ENCODE measurements at regions not wholly inside any gene's neighbourhood (a gene's known extent, or its start where the extent isn't known, plus 50 kb on each side); places are given as distances from the start of the nearest gene placed in this dataset.
A peak's percentile ranks its signal among the peaks of the same experiment; 100 is the strongest.

GRCh38 chr14:30381861-30382480 lies 177.0 kb upstream of the G2E3 start:
- peaks cover 13% of the 10 kb centered on the region for H3K27me3 ChIP-seq (replicated peaks; ENCODE audit: insufficient read depth)
- TF ChIP-seq EZH2phosphoT487 (IDR thresholded peaks at IDR 0.05; ENCODE audit: insufficient read depth, low read depth), result no peak
- TF ChIP-seq EZH2 (IDR thresholded peaks at IDR 0.05; ENCODE audit: insufficient read depth, poor library complexity, severe bottlenecking), result no peak
- in situ Hi-C loops (cut with MboI), result no loop called here
- H3K9ac ChIP-seq, result no peak overlapping the region
- H3K4me1 ChIP-seq (ENCODE audit: insufficient read depth), result no peaks in the 10 kb centered on the region
- H3K36me3 ChIP-seq (ENCODE audit: low read depth), result no peaks in the 10 kb centered on the region
- H3K9me3 ChIP-seq (ENCODE audit: low read depth), result no peaks in the 10 kb centered on the region
- no peak overlapping the region for H3K27ac ChIP-seq
- 34 to 35% methylated on average over 2 of the region's 2 CpGs for WGBS, 2 experiments (ENCODE audit: low coverage in 1 of 2, low lambda C conversion rate in 2 of 2, missing lambda C conversion rate in 2 of 2)
- H3K4me2 ChIP-seq (ENCODE audit: unreplicated experiment), result no peak overlapping the region
- DNase-seq, result no peak
- no peak overlapping the region for H3K4me3 ChIP-seq
- H3F3A ChIP-seq (ENCODE audit: insufficient read depth), result no peaks in the 10 kb centered on the region
- no peaks in the 10 kb centered on the region for H4K20me1 ChIP-seq (ENCODE audit: insufficient read depth)
- H3K79me2 ChIP-seq (ENCODE audit: insufficient read depth), result no peaks in the 10 kb centered on the region
- no peaks in the 10 kb centered on the region for H3K9me2 ChIP-seq (ENCODE audit: insufficient read depth)
- no peak overlapping the region for H2AFZ ChIP-seq

DNA sequence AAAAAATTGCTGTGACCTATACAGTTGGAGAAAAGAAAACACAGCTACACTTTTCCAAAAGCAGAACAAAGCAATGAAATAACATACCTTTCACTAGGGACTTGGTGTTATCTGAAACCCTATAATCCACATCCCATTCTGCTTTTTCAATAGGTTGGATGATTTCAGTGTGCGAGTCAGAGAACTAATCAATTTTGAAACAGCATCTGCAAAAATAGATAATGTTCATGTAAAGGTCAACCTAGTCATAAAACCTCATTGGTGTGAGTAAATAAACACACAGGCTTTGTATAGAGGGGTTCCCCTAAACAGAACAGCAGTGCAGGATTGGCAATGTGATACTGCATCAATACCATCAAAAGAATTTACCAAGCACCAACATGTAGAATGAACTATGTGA lies 173.0 kb upstream of the G2E3 start:
- Histone ChIP-seq H2AFZ (no peak overlapping the region), H3K27me3 (replicated peaks; ENCODE audit: insufficient read depth) (peaks cover 6% of the 10 kb centered on the region), H3K9ac (no peak overlapping the region), H3K4me1 (ENCODE audit: insufficient read depth) (no peaks in the 10 kb centered on the region), H3K4me3 (no peak overlapping the region), H3K79me2 (ENCODE audit: insufficient read depth) (no peaks in the 10 kb centered on the region), H3K9me3 (ENCODE audit: low read depth) (no peaks in the 10 kb centered on the region), H3K36me3 (ENCODE audit: low read depth) (no peaks in the 10 kb centered on the region), H3F3A (ENCODE audit: insufficient read depth) (no peaks in the 10 kb centered on the region), H3K27ac (no peak overlapping the region), H4K20me1 (ENCODE audit: insufficient read depth) (no peaks in the 10 kb centered on the region), H3K9me2 (ENCODE audit: insufficient read depth) (no peaks in the 10 kb centered on the region), H3K4me2 (ENCODE audit: unreplicated experiment) (no peak overlapping the region)
- TF ChIP-seq EZH2 (IDR thresholded peaks at IDR 0.05; ENCODE audit: insufficient read depth, poor library complexity, severe bottlenecking), result no peak
- no peak for TF ChIP-seq EZH2phosphoT487 (IDR thresholded peaks at IDR 0.05; ENCODE audit: insufficient read depth, low read depth)
- in situ Hi-C loops (cut with MboI), result no loop called here
- DNase-seq, result no peak
- 42 to 66% methylated on average over 1 of the region's 1 CpG for WGBS, 2 experiments (ENCODE audit: low coverage in 1 of 2, low lambda C conversion rate in 2 of 2, missing lambda C conversion rate in 2 of 2)

DNA sequence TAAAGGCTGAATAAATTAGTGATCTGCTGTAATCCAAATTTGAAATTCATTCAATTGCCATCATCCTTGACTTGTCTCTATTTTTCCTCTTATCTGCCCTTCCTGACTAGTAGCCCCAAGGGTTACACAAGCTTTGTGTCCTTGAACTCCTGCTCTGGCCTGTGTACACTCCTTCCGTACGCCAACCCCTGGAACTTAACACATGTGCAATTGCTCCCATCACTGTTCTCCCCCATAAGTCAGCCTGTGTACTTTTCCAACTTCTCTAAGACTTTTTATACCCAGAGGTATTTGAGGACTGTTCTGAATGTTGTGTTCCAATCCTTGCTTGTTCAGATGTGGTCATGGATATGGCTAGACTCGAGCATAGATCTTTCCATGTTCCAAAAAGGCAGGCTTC lies 171.1 kb upstream of the G2E3 start:
- Histone ChIP-seq H3F3A (ENCODE audit: insufficient read depth) (no peaks in the 10 kb centered on the region), H4K20me1 (ENCODE audit: insufficient read depth) (no peaks in the 10 kb centered on the region), H3K27me3 (replicated peaks; ENCODE audit: insufficient read depth) (peaks cover 17% of the 10 kb centered on the region), H2AFZ (no peak overlapping the region), H3K9ac (no peak overlapping the region), H3K4me2 (ENCODE audit: unreplicated experiment) (no peak overlapping the region), H3K9me2 (ENCODE audit: insufficient read depth) (no peaks in the 10 kb centered on the region), H3K4me1 (ENCODE audit: insufficient read depth) (no peaks in the 10 kb centered on the region), H3K4me3 (no peak overlapping the region), H3K36me3 (ENCODE audit: low read depth) (no peaks in the 10 kb centered on the region), H3K27ac (no peak overlapping the region), H3K9me3 (ENCODE audit: low read depth) (no peaks in the 10 kb centered on the region), H3K79me2 (ENCODE audit: insufficient read depth) (no peaks in the 10 kb centered on the region)
- TF ChIP-seq EZH2 (IDR thresholded peaks at IDR 0.05; ENCODE audit: insufficient read depth, poor library complexity, severe bottlenecking), result no peak
- TF ChIP-seq EZH2phosphoT487 (IDR thresholded peaks at IDR 0.05; ENCODE audit: insufficient read depth, low read depth), result no peak
- no peak for DNase-seq
- WGBS, 2 experiments (ENCODE audit: low coverage in 1 of 2, low lambda C conversion rate in 2 of 2, missing lambda C conversion rate in 2 of 2), result 33 to 44% methylated on average over 3 of the region's 3 CpGs
- in situ Hi-C loops (cut with MboI), result no loop called here

DNA sequence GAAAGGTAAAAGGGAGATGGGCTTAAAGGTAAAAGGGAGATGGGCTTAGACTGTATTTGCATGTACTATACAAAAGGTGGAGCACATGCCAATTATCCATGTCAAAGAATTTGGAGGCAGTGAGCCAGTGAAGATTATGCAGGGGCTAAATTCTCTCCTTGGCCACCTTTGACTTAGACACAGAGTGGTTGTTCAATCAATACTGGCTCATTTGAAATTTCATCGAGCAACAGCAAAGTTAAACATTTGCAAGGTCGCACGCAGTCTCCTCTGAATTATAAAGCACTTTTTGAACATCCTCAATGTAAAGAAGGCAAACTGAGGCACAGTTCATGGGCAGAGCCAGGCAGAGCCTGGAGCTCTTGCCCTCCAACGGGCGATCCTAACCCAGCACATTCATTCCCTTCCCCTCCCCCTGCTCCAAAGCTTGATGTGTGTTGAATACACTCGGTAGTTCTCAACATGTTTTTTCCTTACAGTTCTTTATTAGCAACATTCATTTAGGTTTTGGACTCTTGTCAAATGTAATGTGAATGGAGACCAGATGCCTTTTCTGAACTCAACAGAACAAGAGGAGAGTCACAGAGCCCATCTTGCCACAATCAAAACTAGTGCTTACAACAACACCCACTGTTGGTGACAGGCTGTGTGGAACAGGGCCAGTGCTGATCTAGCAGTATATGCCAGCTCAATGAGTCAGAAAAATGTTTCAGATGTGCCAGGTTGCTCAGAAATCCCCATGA lies 169.7 kb upstream of the G2E3 start:
- Histone ChIP-seq H3K4me1 (ENCODE audit: insufficient read depth) (no peaks in the 10 kb centered on the region), H3K27ac (no peak overlapping the region), H4K20me1 (ENCODE audit: insufficient read depth) (no peaks in the 10 kb centered on the region), H3K9me2 (ENCODE audit: insufficient read depth) (no peaks in the 10 kb centered on the region), H3K9me3 (ENCODE audit: low read depth) (no peaks in the 10 kb centered on the region), H3K36me3 (ENCODE audit: low read depth) (no peaks in the 10 kb centered on the region), H3K27me3 (replicated peaks; ENCODE audit: insufficient read depth) (peaks cover 17% of the 10 kb centered on the region), H3F3A (ENCODE audit: insufficient read depth) (no peaks in the 10 kb centered on the region), H2AFZ (no peak overlapping the region), H3K79me2 (ENCODE audit: insufficient read depth) (no peaks in the 10 kb centered on the region), H3K4me3 (no peak overlapping the region), H3K4me2 (ENCODE audit: unreplicated experiment) (no peak overlapping the region), H3K9ac (no peak overlapping the region)
- in situ Hi-C loops (cut with MboI), result no loop called here
- WGBS, 2 experiments (ENCODE audit: low coverage in 1 of 2, low lambda C conversion rate in 2 of 2, missing lambda C conversion rate in 2 of 2), result 11 to 19% methylated on average over 6 of the region's 6 CpGs
- TF ChIP-seq EZH2 (IDR thresholded peaks at IDR 0.05; ENCODE audit: insufficient read depth, poor library complexity, severe bottlenecking), result no peak
- no peak for TF ChIP-seq EZH2phosphoT487 (IDR thresholded peaks at IDR 0.05; ENCODE audit: insufficient read depth, low read depth)
- DNase-seq, result peak; percentile 49

All from GM23248 (cell line).